WTC11 (cell line): ENCODE measurements at regions not wholly inside any gene's neighbourhood (a gene's known extent, or its start where the extent isn't known, plus 50 kb on each side); places are given as distances from the start of the nearest gene placed in this dataset.

Experiments used
- ATAC-seq: fragments of 200-7000 bp; cut with Tn5 transposase; 2 replicates; pipeline ENCODE4 v1.10.0; 2021; ENCODE audit warnings: mild to moderate bottlenecking, moderate library complexity
- CTCF ChIA-PET: fragments of 300-600 bp; sonication (Branson Sonifier 250); formaldehyde crosslinking; loops from one replicate; lab custom pipeline; 2021; ENCODE audit warnings: antibody characterized with exemption; lab: Charles Lee
- POLR2A ChIA-PET: fragments of 350-600 bp; sonication (Branson Sonifier 250); formaldehyde crosslinking; loops from one replicate; lab custom pipeline; 2021; ENCODE audit warnings: antibody characterized with exemption; lab: Charles Lee
- DNase-seq: peaks from one replicate; pipeline ENCODE4 v3.0.0; 2021; ENCODE audit warnings: low spot score
- H3K27ac Mint-ChIP-seq: 2 replicates; pipeline ENCODE4 v1.8.0; 2021; ENCODE audit warnings: mixed read lengths
- H3K27me3 Mint-ChIP-seq: 2 replicates; pipeline ENCODE4 v1.8.0; 2021; ENCODE audit warnings: low read depth, mild to moderate bottlenecking, moderate library complexity, mixed read lengths
- H3K36me3 Mint-ChIP-seq: 2 replicates; pipeline ENCODE4 v1.8.0; 2021; ENCODE audit warnings: mixed read lengths
- H3K4me1 Mint-ChIP-seq: 2 replicates; pipeline ENCODE4 v1.8.0; 2022; ENCODE audit warnings: mixed read lengths
- H3K4me3 Mint-ChIP-seq: 2 replicates; pipeline ENCODE4 v1.8.0; 2021; ENCODE audit warnings: mild to moderate bottlenecking, moderate library complexity, mixed read lengths
- H3K9me3 Mint-ChIP-seq: 2 replicates; pipeline ENCODE4 v1.8.0; 2021; ENCODE audit warnings: mixed read lengths
- ATF3 ChIP-seq: sonication (generic); formaldehyde crosslinking; conservative IDR thresholded peaks from 2 replicates; pipeline ENCODE4 v1.8.1; 2022; ENCODE audit warnings: mild to moderate bottlenecking, missing genetic modification reagents
- ATF6 ChIP-seq: sonication (generic); formaldehyde crosslinking; IDR thresholded peaks from 2 replicates; pipeline ENCODE4 v1.8.1; 2023; ENCODE audit warnings: mild to moderate bottlenecking, missing genetic modification reagents
- CREM ChIP-seq: sonication (generic); formaldehyde crosslinking; IDR thresholded peaks from 2 replicates; pipeline ENCODE4 v1.8.1; 2022; ENCODE audit warnings: mild to moderate bottlenecking, missing genetic modification reagents, moderate library complexity
- E2F4 ChIP-seq: sonication (generic); formaldehyde crosslinking; IDR thresholded peaks from 2 replicates; pipeline ENCODE4 v1.8.1; 2022; ENCODE audit warnings: low read depth, mild to moderate bottlenecking, moderate library complexity, missing genetic modification reagents, borderline replicate concordance
- ELF4 ChIP-seq: sonication (generic); formaldehyde crosslinking; IDR thresholded peaks from 2 replicates; pipeline ENCODE4 v1.8.1; 2022; ENCODE audit warnings: low read depth, mild to moderate bottlenecking, moderate library complexity, missing genetic modification reagents
- ERG ChIP-seq: fragments of 250-450 bp; sonication (Bioruptor Pico); IDR thresholded peaks from 2 replicates; pipeline ENCODE4 v1.8.0; 2021; ENCODE audit warnings: mild to moderate bottlenecking
- ETV6 ChIP-seq: sonication (generic); formaldehyde crosslinking; IDR thresholded peaks from 2 replicates; pipeline ENCODE4 v1.8.1; 2022; ENCODE audit warnings: mild to moderate bottlenecking, missing genetic modification reagents
- FOXJ3 ChIP-seq: sonication (generic); formaldehyde crosslinking; IDR thresholded peaks from 2 replicates; pipeline ENCODE4 v1.9.0; 2021; ENCODE audit warnings: missing genetic modification reagents, mild to moderate bottlenecking, borderline replicate concordance
- FOXP1 ChIP-seq: sonication (generic); formaldehyde crosslinking; IDR thresholded peaks from 2 replicates; pipeline ENCODE4 v1.8.0; 2022; ENCODE audit warnings: missing genetic modification reagents, mild to moderate bottlenecking, moderate library complexity, borderline replicate concordance
- GTF2I ChIP-seq: fragments of 250-450 bp; sonication (Bioruptor Pico); conservative IDR thresholded peaks from 2 replicates; pipeline ENCODE4 v1.4.0; 2021; ENCODE audit warnings: mild to moderate bottlenecking
- MAX ChIP-seq: sonication (generic); formaldehyde crosslinking; IDR thresholded peaks from 2 replicates; pipeline ENCODE4 v1.8.0; 2022; ENCODE audit warnings: mild to moderate bottlenecking, missing genetic modification reagents
- MYBL2 ChIP-seq: sonication (generic); formaldehyde crosslinking; IDR thresholded peaks from 2 replicates; pipeline ENCODE4 v1.8.1; 2023; ENCODE audit warnings: mild to moderate bottlenecking, moderate library complexity, missing genetic modification reagents
- NFE2L1 ChIP-seq: sonication (generic); formaldehyde crosslinking; IDR thresholded peaks from 2 replicates; pipeline ENCODE4 v1.8.1; 2023; ENCODE audit warnings: missing genetic modification reagents
- OVOL2 ChIP-seq: fragments of 250-450 bp; sonication (Bioruptor Pico); IDR thresholded peaks from 2 replicates; pipeline ENCODE4 v1.9.0; 2021; ENCODE audit warnings: mild to moderate bottlenecking, borderline replicate concordance
- PRDM15 ChIP-seq: sonication (generic); formaldehyde crosslinking; IDR thresholded peaks from 2 replicates; pipeline ENCODE4 v1.8.0; 2022; ENCODE audit warnings: missing genetic modification reagents
- RORB ChIP-seq: fragments of 250-450 bp; sonication (Bioruptor Pico); IDR thresholded peaks from 2 replicates; pipeline ENCODE4 v1.9.0; 2021; ENCODE audit warnings: mild to moderate bottlenecking
- TEAD1 ChIP-seq: sonication (generic); formaldehyde crosslinking; IDR thresholded peaks from 2 replicates; pipeline ENCODE4 v1.8.0; 2022; ENCODE audit warnings: mild to moderate bottlenecking, missing genetic modification reagents
- TEAD4 ChIP-seq: sonication (generic); formaldehyde crosslinking; IDR thresholded peaks from 2 replicates; pipeline ENCODE4 v1.8.0; 2022; ENCODE audit warnings: mild to moderate bottlenecking, missing genetic modification reagents
- TP53 ChIP-seq: sonication (generic); formaldehyde crosslinking; IDR thresholded peaks from 2 replicates; pipeline ENCODE4 v1.8.1; 2023; ENCODE audit warnings: mild to moderate bottlenecking, missing genetic modification reagents
- ZNF219 ChIP-seq: sonication (generic); formaldehyde crosslinking; IDR thresholded peaks from 2 replicates; pipeline ENCODE4 v1.8.0; 2023; ENCODE audit warnings: missing genetic modification reagents, mild to moderate bottlenecking, borderline replicate concordance
- ZNF416 ChIP-seq: fragments of 250-450 bp; sonication (Bioruptor Pico); IDR thresholded peaks from 2 replicates; pipeline ENCODE4 v1.9.0; 2021; ENCODE audit warnings: mild to moderate bottlenecking, inconsistent platforms
- ZNF423 ChIP-seq: fragments of 250-450 bp; sonication (Bioruptor Pico); IDR thresholded peaks from 2 replicates; pipeline ENCODE4 v2.1.2; 2022; ENCODE audit warnings: mild to moderate bottlenecking, moderate library complexity
- ZNF425 ChIP-seq: fragments of 250-450 bp; sonication (Bioruptor Pico); conservative IDR thresholded peaks from 2 replicates; pipeline ENCODE4 v1.9.0; 2021; ENCODE audit warnings: mild to moderate bottlenecking
- ZNF671 ChIP-seq: fragments of 250-450 bp; sonication (Bioruptor Pico); IDR thresholded peaks from 2 replicates; pipeline ENCODE4 v1.8.0; 2021; ENCODE audit warnings: mild to moderate bottlenecking
- ZSCAN18 ChIP-seq: fragments of 250-450 bp; sonication (Bioruptor Pico); IDR thresholded peaks from 2 replicates; pipeline ENCODE4 v2.1.2; 2022; ENCODE audit warnings: mild to moderate bottlenecking, moderate library complexity

- CTCF ChIA-PET: no interaction called here
- H3K27ac Mint-ChIP-seq: no peak overlapping the region
- no peaks in the 10 kb centered on the region for H3K4me1 Mint-ChIP-seq
- TF ChIP-seq CREM (no peak), TEAD4 (CRISPR knock-in tag) (no peak), RORB (CRISPR knock-in tag) (no peak), E2F4 (CRISPR knock-in tag) (no peak), ZNF423 (CRISPR knock-in tag) (no peak), ATF3 (no peak), FOXP1 (CRISPR knock-in tag) (no peak), MAX (no peak), OVOL2 (CRISPR knock-in tag) (no peak), MYBL2 (CRISPR knock-in tag) (no peak), TP53 (CRISPR knock-in tag) (no peak), PRDM15 (CRISPR knock-in tag) (no peak)
- H3K36me3 Mint-ChIP-seq: peaks cover 23% of the 10 kb centered on the region
- H3K9me3 Mint-ChIP-seq: peaks cover 32% of the 10 kb centered on the region
- no peaks in the 10 kb centered on the region for H3K27me3 Mint-ChIP-seq
- DNase-seq (no peak), ATAC-seq (no peak)
- POLR2A ChIA-PET: no interaction called here
- H3K4me3 Mint-ChIP-seq: no peak overlapping the region
Observed at GRCh38 chr6:140773276-140773675, 1359.4 kb upstream of the GJE1 start.

GRCh38 chr6:140772576-140772975 is 1360.1 kb upstream of the GJE1 start:
- no peak overlapping the region for H3K27ac Mint-ChIP-seq
- H3K4me1 Mint-ChIP-seq: no peaks in the 10 kb centered on the region
- no peak overlapping the region for H3K4me3 Mint-ChIP-seq
- peaks cover 30% of the 10 kb centered on the region for H3K36me3 Mint-ChIP-seq
- DNase-seq: no peak
- no peak for ATAC-seq
- no peaks in the 10 kb centered on the region for H3K27me3 Mint-ChIP-seq
- peaks cover 39% of the 10 kb centered on the region for H3K9me3 Mint-ChIP-seq
- ChIA-PET CTCF (no interaction called here), POLR2A (no interaction called here)
- TF ChIP-seq ZNF425 (CRISPR knock-in tag) (no peak), ZNF416 (CRISPR knock-in tag) (no peak), ERG (CRISPR knock-in tag) (no peak), ATF3 (no peak), ZSCAN18 (no peak), ZNF219 (CRISPR knock-in tag) (no peak), ATF6 (no peak), ZNF671 (CRISPR knock-in tag) (no peak), ETV6 (CRISPR knock-in tag) (no peak), GTF2I (CRISPR knock-in tag) (no peak), FOXJ3 (CRISPR knock-in tag) (no peak), TEAD1 (CRISPR knock-in tag) (no peak), NFE2L1 (no peak), ELF4 (CRISPR knock-in tag) (no peak)
